ENCODE measurements at regions not wholly inside any gene's neighbourhood (a gene's known extent, or its start where the extent isn't known, plus 50 kb on each side); places are given as distances from the start of the nearest gene placed in this dataset.

- in situ Hi-C loops (cut with MboI; ENCODE audit: low sequenced_read_pairs) (no loop called here), dilution Hi-C loops (cut with HindIII; ENCODE audit: low sequenced_read_pairs, unreplicated experiment) (no loop called here), intact Hi-C loops (cut with micrococcal nuclease) (no loop called here)
- H2AK9ac ChIP-seq (replicated peaks; ENCODE audit: low read depth, low read length, poor library complexity) = no peak overlapping the region
- CTCF ChIA-PET = no interaction called here
- ATAC-seq (ENCODE audit: low read depth) (no peak), DNase-seq (no peak)
- H3K4ac ChIP-seq (ENCODE audit: low read depth, low read length) = no peak overlapping the region
- H3K23ac ChIP-seq (ENCODE audit: low read depth, low read length) = no peak overlapping the region
- no peak overlapping the region for H4K91ac ChIP-seq (ENCODE audit: insufficient read depth, low read depth, low read length)
- H3K4me2 ChIP-seq (ENCODE audit: low read depth, low read length) = no peak overlapping the region
- H2BK20ac ChIP-seq (ENCODE audit: low read depth, low read length) = no peak overlapping the region
- H3K9me3 ChIP-seq (ENCODE audit: control insufficient read depth, insufficient read depth, low read length) = no peaks in the 10 kb centered on the region
- H3K9ac ChIP-seq (ENCODE audit: low read depth, low read length) = no peak overlapping the region
- no peak overlapping the region for H2BK15ac ChIP-seq (ENCODE audit: low read depth, low read length)
- no peaks in the 10 kb centered on the region for H3K4me1 ChIP-seq (ENCODE audit: control insufficient read depth, insufficient read depth, low read length)
- no peaks in the 10 kb centered on the region for H3K79me1 ChIP-seq (ENCODE audit: low read depth in 1 of 2, low read length in 2 of 2)
- H4K20me1 ChIP-seq (ENCODE audit: insufficient read depth, low read length) = no peaks in the 10 kb centered on the region
- no peak overlapping the region for H4K5ac ChIP-seq (ENCODE audit: low read depth, low read length)
- no peak overlapping the region for H4K8ac ChIP-seq (ENCODE audit: low read depth in 2 of 2, low read length in 2 of 2)
- no peak overlapping the region for H3K18ac ChIP-seq (ENCODE audit: low read depth, low read length)
- no peak for TF ChIP-seq CHD1 (IDR thresholded peaks at IDR 0.05; ENCODE audit: low read depth, low read length)
- TF ChIP-seq RCOR1 (IDR thresholded peaks at IDR 0.05; ENCODE audit: insufficient replicate concordance, low read length) = no peak
- TF ChIP-seq POLR2A (IDR thresholded peaks at IDR 0.05; ENCODE audit: low read depth, low read length) = no peak
- TF ChIP-seq RAD21 (IDR thresholded peaks at IDR 0.05; ENCODE audit: low read length) = no peak
- no peak for TF ChIP-seq FOS (IDR thresholded peaks at IDR 0.05; ENCODE audit: low read depth, low read length)
- TF ChIP-seq RFX5 (IDR thresholded peaks at IDR 0.05; ENCODE audit: low read depth, low read length) = no peak
- TF ChIP-seq SMC3 (IDR thresholded peaks at IDR 0.05; ENCODE audit: low read depth, low read length) = no peak
- no peak overlapping the region for H3K14ac ChIP-seq (replicated peaks; ENCODE audit: low read depth, low read length)
- WGBS, 2 experiments (ENCODE audit: extremely low coverage in 2 of 2, insufficient read length in 1 of 2) = no CpG with 5 or more reads among the region's 1 CpG
- POLR2A ChIA-PET (ENCODE audit: unreplicated experiment) = no interaction called here
- H2AFZ ChIP-seq (replicated peaks; ENCODE audit: low read length, poor library complexity) = no peak overlapping the region
- H3K4me3 ChIP-seq (ENCODE audit: insufficient read depth, low read depth, low read length) = no peak overlapping the region
- no TSS peak for BruUV-seq (replicated peaks)
- H2AK5ac ChIP-seq (ENCODE audit: low read depth, low read length) = no peak overlapping the region
- H3K27me3 ChIP-seq (ENCODE audit: control insufficient read depth, insufficient read depth, low read length) = no peaks in the 10 kb centered on the region
- H3K36me3 ChIP-seq (ENCODE audit: control insufficient read depth, insufficient read depth, low read length) = no peaks in the 10 kb centered on the region
- H2BK5ac ChIP-seq (ENCODE audit: low read depth, low read length, poor library complexity, severe bottlenecking) = no peak overlapping the region
- no peak overlapping the region for H3K56ac ChIP-seq (ENCODE audit: extremely low read depth, insufficient read depth, low read length)
- no peak overlapping the region for H3K27ac ChIP-seq (ENCODE audit: insufficient read depth, low read length)
- no peak overlapping the region for H2BK120ac ChIP-seq (ENCODE audit: low read depth, low read length)
- no peaks in the 10 kb centered on the region for H3K9me1 ChIP-seq (ENCODE audit: insufficient read depth, low read length)
Observed at GRCh38 chr13:84744203-84744602, 861.9 kb upstream of the SLITRK1 start.

Data from IMR-90 (cell line).